ENCODE measurements at regions not wholly inside any gene's neighbourhood (a gene's known extent, or its start where the extent isn't known, plus 50 kb on each side); places are given as distances from the start of the nearest gene placed in this dataset.

GRCh38 chr11:69985641-69986439 is 92.3 kb upstream of the ANO1 start:
- Histone ChIP-seq H3K27me3 (ENCODE audit: control insufficient read depth in 1 of 2, insufficient read depth in 2 of 2, low read length in 2 of 2) (peaks cover 38 to 57% of the 10 kb centered on the region in 2 experiments), H3K27ac (ENCODE audit: low read depth in 1 of 2, low read length in 2 of 2) (no peak overlapping the region), H3K36me3 (ENCODE audit: insufficient read depth, low read length) (no peaks in the 10 kb centered on the region), H3K4me3 (ENCODE audit: low read length) (no peak overlapping the region), H3K9me3 (ENCODE audit: control insufficient read depth in 1 of 2, insufficient read depth in 1 of 2, low read length in 2 of 2) (peaks cover 0 to 17% of the 10 kb centered on the region in 2 experiments), H3K4me1 (ENCODE audit: insufficient read depth, low read length) (no peaks in the 10 kb centered on the region)
- Mint-ChIP-seq H3K9me3 (no peaks in the 10 kb centered on the region), H3K4me3 (no peak overlapping the region), H3K27ac (no peak overlapping the region), H3K27me3 (peaks cover 79% of the 10 kb centered on the region), H3K36me3 (ENCODE audit: low read depth) (no peaks in the 10 kb centered on the region), H3K4me1 (ENCODE audit: low read depth) (no peaks in the 10 kb centered on the region)
- POLR2A ChIA-PET, result no interaction called here
- no peak for TF ChIP-seq CTCF (IDR thresholded peaks at IDR 0.05)
- ATAC-seq (ENCODE audit: poor library complexity) (no peak), DNase-seq (no peak)
- intact Hi-C loops (cut with DNase I, micrococcal nuclease), result no loop called here
- CTCF ChIA-PET, result no interaction called here

- peaks cover 0 to 17% of the 10 kb centered on the region in 2 experiments for H3K9me3 ChIP-seq (ENCODE audit: control insufficient read depth in 1 of 2, insufficient read depth in 1 of 2, low read length in 2 of 2)
- CTCF ChIA-PET, result no interaction called here
- no peaks in the 10 kb centered on the region for H3K36me3 ChIP-seq (ENCODE audit: insufficient read depth, low read length)
- Mint-ChIP-seq H3K36me3 (ENCODE audit: low read depth) (no peaks in the 10 kb centered on the region), H3K9me3 (no peaks in the 10 kb centered on the region), H3K27ac (no peak overlapping the region), H3K4me1 (ENCODE audit: low read depth) (no peaks in the 10 kb centered on the region), H3K27me3 (peaks cover 82% of the 10 kb centered on the region), H3K4me3 (no peak overlapping the region)
- POLR2A ChIA-PET, result no interaction called here
- intact Hi-C loops (cut with DNase I, micrococcal nuclease), result no loop called here
- DNase-seq (no peak), ATAC-seq (ENCODE audit: poor library complexity) (no peak)
- H3K4me1 ChIP-seq (ENCODE audit: insufficient read depth, low read length), result no peaks in the 10 kb centered on the region
- H3K4me3 ChIP-seq (ENCODE audit: low read length), result no peak overlapping the region
- H3K27ac ChIP-seq (ENCODE audit: low read depth in 1 of 2, low read length in 2 of 2), result no peak overlapping the region
- peaks cover 38 to 57% of the 10 kb centered on the region in 2 experiments for H3K27me3 ChIP-seq (ENCODE audit: control insufficient read depth in 1 of 2, insufficient read depth in 2 of 2, low read length in 2 of 2)
- no peak for TF ChIP-seq CTCF (IDR thresholded peaks at IDR 0.05)
Measured at GRCh38 chr11:69986440-69986787, 91.7 kb upstream of the ANO1 start.

- no peak overlapping the region for H3K4me3 ChIP-seq (ENCODE audit: low read length)
- Mint-ChIP-seq H3K27ac (no peak overlapping the region), H3K27me3 (peaks cover 82% of the 10 kb centered on the region), H3K9me3 (no peaks in the 10 kb centered on the region), H3K36me3 (ENCODE audit: low read depth) (no peaks in the 10 kb centered on the region), H3K4me1 (ENCODE audit: low read depth) (no peaks in the 10 kb centered on the region), H3K4me3 (no peak overlapping the region)
- no peak overlapping the region for H3K27ac ChIP-seq (ENCODE audit: low read depth in 1 of 2, low read length in 2 of 2)
- H3K4me1 ChIP-seq (ENCODE audit: insufficient read depth, low read length), result no peaks in the 10 kb centered on the region
- no peak for TF ChIP-seq CTCF (IDR thresholded peaks at IDR 0.05)
- peaks cover 0 to 17% of the 10 kb centered on the region in 2 experiments for H3K9me3 ChIP-seq (ENCODE audit: control insufficient read depth in 1 of 2, insufficient read depth in 1 of 2, low read length in 2 of 2)
- peaks cover 38 to 57% of the 10 kb centered on the region in 2 experiments for H3K27me3 ChIP-seq (ENCODE audit: control insufficient read depth in 1 of 2, insufficient read depth in 2 of 2, low read length in 2 of 2)
- DNase-seq (no peak), ATAC-seq (ENCODE audit: poor library complexity) (no peak)
- ChIA-PET CTCF (no interaction called here), POLR2A (no interaction called here)
- no peaks in the 10 kb centered on the region for H3K36me3 ChIP-seq (ENCODE audit: insufficient read depth, low read length)
- intact Hi-C loops (cut with DNase I, micrococcal nuclease), result no loop called here
Measured at GRCh38 chr11:69986830-69987229, 91.3 kb upstream of the ANO1 start.

Measured in CD4-positive, alpha-beta T cell (primary cell).